ENCODE measurements at regions not wholly inside any gene's neighbourhood (a gene's known extent, or its start where the extent isn't known, plus 50 kb on each side); places are given as distances from the start of the nearest gene placed in this dataset.
"Not testable (repeated sequence)": the region's sequence is repeated elsewhere in the genome, so short reads cannot be mapped to it uniquely, and the experiment has no call there.

DNA sequence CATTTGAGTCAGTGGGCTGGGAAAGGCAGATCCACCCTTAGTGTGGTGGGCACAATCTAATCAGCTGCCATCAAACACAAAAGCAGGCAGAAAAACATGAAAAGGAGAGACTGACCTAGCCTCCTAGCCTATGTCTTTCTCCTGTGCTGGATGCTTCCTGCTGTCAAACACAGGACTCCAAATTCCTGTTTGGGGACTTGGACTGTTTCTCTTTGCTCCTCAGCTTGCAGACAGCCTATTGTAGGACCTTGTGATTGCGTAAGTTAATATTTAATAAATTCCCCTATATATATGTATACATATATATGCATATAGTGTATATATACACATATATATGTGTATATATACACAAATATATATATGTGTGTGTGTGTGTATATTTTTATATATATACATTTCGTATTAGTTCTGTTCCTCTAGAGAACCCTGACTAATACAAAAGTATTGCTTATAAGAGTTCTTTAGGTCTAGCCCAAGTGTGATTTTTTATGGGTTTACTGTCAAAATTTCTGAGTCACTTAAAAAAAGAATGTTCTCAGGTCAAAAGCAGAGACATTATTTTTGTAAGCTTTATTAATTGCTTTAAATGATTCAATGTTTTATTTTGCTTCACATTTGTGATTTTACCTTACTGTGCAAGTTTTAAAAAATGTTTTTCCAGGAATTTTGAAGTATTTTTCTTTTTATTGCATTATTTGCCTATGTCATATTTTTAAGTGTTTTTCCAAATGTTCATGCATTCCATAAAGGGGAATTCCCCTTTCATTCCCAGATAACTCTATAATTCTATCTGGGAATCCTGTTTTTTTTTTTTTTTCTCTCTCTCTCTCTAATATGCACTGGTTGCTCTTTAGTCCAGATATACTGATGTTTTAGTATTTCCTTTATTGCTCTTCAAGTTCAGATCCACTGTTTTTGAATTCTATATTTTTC, 92.1 kb upstream of the ADAMTS5 start:
- DNase-seq, result no peak

DNA sequence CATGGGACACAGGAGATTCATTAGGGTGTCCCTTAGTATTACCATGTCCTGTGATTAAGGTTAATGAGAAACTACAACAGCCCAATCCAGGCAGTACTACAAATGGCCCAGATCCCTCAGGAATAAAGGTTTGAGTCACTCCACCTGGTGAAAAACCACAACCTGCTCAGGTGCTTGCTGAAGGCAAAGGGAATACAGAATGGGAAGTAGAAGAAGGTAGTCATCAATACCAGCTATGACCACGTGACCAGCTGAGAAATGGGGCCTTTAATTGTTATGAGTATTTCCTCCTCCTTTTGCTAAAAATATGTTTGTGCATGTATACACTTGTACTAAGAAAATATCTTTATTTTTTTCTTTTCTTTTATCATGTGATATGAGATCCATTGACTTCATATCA, 91.1 kb upstream of the ADAMTS5 start:
- DNase-seq, result no peak

- no peak for DNase-seq
Observed at GRCh38 chr21:27047658-27048314, 80.9 kb upstream of the ADAMTS5 start.

DNA sequence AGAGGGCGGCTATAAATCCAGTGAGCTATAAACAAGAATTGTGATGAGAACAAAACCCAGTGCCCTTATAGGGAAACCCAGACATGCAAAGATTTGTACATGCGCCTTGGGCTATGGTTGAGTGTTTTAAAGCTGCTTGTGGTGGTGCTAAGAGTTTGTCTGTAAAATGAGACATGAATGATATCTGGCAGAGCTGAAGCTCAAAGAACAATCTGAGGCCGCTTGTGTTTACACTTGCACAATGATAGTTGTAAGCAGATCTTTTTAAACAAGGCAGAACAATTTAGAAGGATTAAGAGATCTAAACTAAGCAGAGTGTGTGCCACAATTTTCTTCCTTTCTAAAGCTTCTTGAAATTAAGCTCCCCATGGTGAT, 80.4 kb upstream of the ADAMTS5 start:
- no peak for DNase-seq

GRCh38 chr21:27045281-27045985, 78.5 kb upstream of the ADAMTS5 start:
- no peak for DNase-seq

GRCh38 chr21:27043377-27043776, 76.5 kb upstream of the ADAMTS5 start:
- no peak for DNase-seq

- DNase-seq, result no peak
Observed at GRCh38 chr21:27040738-27041469, 74.0 kb upstream of the ADAMTS5 start.

DNA sequence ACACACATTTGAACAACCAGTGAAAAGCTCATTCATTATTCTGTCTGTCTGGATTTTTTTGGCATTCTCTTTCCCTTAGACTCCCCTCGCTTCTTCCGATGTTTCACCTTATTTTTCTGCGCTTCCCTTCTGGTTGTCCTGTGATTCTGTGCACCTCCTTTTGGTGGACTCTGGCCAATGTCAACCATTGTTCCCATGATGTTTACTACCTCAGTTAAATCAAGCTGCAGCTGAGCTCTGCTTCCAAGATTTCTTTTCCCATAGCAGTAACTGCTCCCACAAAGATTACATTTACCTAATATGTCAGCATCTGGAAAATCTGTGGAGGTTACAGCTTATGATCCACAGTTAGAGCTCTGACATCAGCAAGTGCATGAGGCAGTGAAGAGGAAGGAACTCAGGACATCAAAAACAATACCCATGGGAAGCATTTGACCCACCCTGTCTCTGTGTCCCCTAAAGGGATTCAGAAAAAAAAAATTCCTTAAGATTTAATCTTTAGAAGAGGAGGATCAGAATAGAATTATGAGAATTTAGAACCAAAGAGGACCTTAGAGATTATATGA, 69.9 kb upstream of the ADAMTS5 start:
- DNase-seq, result no peak

DNA sequence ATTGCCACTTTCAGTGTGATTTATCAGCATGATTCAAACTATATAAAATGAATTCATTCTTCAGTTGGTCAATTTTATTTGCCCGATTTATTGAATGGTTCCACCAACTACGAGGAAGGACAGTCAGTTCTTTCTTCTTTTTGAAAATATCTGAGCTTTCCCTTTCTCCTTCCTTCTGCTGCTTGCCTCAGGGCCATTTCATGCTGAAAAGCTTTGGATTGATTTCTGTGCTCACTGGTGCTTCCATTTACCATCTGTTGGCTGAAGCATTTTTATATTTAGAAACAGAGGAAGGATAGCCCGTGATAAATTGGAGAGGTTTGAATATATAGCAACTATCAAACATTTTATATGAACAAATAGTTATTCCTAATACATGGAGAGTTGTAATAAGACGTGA, 68.9 kb upstream of the ADAMTS5 start:
- DNase-seq, result no peak

DNA sequence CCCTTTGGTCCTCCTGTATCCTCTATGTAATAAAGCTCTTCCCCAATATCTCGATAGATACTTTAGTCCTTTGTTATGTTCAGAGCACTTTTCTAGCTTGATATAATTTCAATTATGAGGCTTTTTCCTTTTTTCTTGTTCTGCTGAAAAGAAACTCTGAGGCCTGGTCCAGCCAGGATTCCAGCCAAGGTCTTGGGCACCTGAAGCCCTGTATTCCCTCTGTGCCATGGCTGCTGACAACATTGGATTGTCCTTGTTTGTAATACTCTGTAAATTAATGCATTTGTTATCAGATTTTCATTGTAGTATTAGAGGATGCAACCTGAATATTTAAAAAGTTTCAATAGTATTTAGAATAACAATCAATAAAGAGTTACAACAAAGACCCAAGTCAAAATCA, 67.9 kb upstream of the ADAMTS5 start:
- no peak for DNase-seq

DNA sequence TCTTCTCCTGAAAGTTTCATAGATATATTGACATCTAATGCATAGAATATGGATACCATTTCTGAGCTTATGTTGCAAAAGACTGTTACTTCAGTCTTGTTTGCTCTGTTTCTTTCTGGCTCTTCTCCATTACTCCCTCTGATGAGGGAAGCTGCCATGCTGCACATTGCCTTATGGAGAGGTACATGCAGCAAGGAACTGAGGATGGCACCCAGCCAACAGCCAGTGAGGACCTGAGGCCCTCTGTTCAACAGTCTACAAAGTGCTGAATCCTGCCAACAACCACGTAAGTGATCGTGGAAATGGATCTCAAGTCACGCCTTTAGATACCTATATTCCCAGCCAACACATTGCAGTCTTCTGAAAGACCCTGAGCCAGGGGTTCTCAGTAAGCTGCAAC, 66.6 kb upstream of the ADAMTS5 start:
- no peak for DNase-seq

- DNase-seq, result no peak
Observed at GRCh38 chr21:27026501-27026900, 59.6 kb upstream of the ADAMTS5 start.

DNA sequence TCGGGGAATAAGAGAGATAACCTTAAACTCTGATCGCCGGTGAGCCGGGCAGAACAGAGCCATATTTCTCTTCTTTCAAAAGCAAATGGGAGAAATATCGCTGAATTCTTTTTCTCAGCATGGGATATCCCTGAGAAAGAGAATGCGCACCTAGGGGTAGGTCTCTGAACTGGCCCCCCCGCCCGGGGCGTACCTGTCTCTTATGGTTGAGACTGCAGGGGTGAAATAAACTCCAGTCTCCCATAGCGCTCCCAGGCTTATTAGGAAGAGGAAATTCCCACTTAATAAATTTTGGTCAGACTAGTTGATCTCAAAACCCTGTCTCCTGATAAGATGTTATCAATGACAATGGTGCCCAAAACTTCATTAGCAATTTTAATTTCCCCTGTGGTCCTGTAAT, 58.8 kb upstream of the ADAMTS5 start:
- not testable (repeated sequence) for DNase-seq

GRCh38 chr21:27024971-27025370, 58.1 kb upstream of the ADAMTS5 start:
- no peak for DNase-seq

DNA sequence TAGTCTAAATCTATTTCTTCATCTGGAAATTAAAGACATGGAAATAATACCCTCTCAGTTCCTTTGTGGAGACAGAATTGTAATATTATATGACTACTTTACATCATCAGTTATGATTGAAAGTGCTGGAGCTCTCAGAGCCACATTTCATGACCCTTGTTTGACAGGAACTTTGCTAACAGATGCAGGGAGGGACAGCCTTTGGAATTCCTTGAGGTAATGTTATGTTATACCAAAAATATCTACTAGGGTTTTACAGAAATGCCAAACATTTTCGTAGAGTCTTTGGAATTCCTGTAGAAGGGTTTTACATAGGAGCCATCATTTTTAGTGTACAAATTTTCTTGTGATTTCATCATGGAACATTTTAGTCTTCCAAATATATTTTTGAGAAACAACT, 57.4 kb upstream of the ADAMTS5 start:
- no peak for DNase-seq

- DNase-seq, result no peak
Observed at GRCh38 chr21:27023186-27023585, 56.3 kb upstream of the ADAMTS5 start.

DNA sequence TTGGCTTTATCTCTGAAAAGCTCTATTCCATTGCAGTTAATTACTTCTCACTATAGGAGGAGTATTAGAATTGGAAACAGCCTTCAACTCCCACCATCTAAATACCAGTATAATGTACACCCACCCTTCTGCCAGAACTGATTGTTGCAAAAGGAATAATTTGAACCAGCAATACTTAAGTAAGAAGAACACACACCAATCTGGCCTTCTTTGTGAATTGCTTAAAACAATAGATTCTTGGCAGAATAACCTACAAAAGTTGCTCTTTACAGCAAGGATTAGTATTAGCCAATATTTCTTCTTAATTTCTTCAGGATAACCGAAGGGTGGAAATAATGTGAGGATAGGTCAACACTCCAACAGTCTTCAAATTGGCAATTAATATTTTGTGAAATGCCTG, 54.9 kb upstream of the ADAMTS5 start:
- DNase-seq, result no peak

DNA sequence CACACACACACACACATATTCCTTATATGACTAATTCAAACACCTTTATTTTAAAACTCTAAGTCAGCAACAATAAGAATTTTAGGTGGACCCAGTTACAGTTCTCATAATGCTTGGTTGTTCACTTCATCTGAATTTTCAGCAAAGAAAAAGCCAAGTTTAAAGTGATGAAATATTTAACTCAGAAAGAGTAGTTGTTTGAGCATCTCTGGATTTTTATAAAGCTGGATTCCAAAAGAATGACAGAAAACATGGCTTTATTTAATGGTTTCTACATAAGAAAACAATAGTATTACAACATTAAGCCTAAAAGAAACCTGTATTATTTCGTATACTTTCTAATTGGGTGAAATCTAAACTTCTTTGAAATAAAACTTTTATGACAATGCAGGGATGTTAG, 54.2 kb upstream of the ADAMTS5 start:
- DNase-seq, result no peak

DNA sequence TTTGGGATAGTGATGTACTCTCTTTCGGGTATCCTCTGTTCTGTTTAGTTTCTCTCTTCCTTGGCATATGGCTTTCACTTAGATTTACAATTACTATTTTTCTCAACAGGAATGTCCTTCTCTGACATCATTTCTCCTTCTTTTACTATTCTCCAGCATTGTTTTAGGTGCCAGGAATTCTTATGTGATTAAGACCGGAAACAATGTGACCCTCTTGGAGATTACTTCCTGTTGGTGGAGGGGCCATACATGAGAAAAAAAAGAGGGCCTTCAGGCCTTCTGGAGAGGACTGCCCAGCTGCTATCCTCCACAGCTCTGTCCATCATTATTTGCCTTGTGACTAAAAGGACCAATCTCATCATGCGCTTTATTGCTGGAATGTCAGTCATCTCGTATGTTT, 50.4 kb upstream of the ADAMTS5 start:
- no peak for DNase-seq

Measured in NK-92 treated with Interleukin-12 subunit alpha and Interleukin-12 subunit beta, amount 100 ng/mL, for 24 hours (cell line).